Mammary epithelial cell (primary cell): ENCODE measurements at regions not wholly inside any gene's neighbourhood (a gene's known extent, or its start where the extent isn't known, plus 50 kb on each side); places are given as distances from the start of the nearest gene placed in this dataset.

Experiments used
- CTCF ChIP-seq, 2 donors: IDR thresholded peaks in 1 of 2; conservative IDR thresholded peaks in 1 of 2; 2 replicates each; pipeline ENCODE4 v1.5.1; 2011 to 2012; ENCODE audit warnings: inconsistent platforms in 2 of 2, low read length in 2 of 2, mild to moderate bottlenecking in 2 of 2, control low read depth in 1 of 2, low read depth in 1 of 2; ENCODE audit not compliant: insufficient read depth in 1 of 2; ENCODE audit errors: extremely low read depth in 1 of 2
- EZH2 ChIP-seq: IDR thresholded peaks from 2 replicates; pipeline ENCODE4 v1.6.1; 2012; ENCODE audit warnings: low read length, inconsistent platforms, borderline replicate concordance

GRCh38 chr14:40762685-40763084 lies 844.0 kb upstream of the LRFN5 start:
- no peak for TF ChIP-seq CTCF (conservative IDR thresholded peaks at IDR 0.05 in 1 of 2, IDR thresholded peaks at IDR 0.05 in 1 of 2; ENCODE audit: extremely low read depth in 1 of 2, insufficient read depth in 1 of 2, low read depth in 1 of 2, low read length in 2 of 2)
- TF ChIP-seq EZH2: no peak
